Fibroblast of skin of left biceps (primary cell): ENCODE measurements at regions not wholly inside any gene's neighbourhood (a gene's known extent, or its start where the extent isn't known, plus 50 kb on each side); places are given as distances from the start of the nearest gene placed in this dataset.

Experiments used
- DNase-seq, 2 experiments: peaks; one replicate each; pipeline ENCODE4 v3.0.0-alpha.2; 2013; ENCODE audit warnings: low read depth in 2 of 2

DNA sequence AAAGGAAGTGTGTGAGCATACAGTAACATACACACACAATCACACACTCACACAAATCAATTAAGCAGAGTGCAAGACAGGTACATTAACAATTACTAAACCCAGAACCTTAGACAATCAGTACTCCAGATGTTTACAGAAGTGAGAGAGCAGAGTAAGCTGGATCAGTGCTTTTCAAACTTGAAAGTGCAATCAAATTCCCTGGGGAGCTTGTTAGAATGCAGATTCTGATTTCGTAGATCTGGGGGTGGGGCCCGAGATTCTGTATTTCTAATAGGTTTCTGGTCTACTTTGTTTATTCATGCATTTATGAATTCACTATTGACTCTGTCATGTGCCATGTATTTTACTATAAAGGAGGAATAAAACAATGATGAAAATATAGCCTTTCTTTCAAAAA, 179.6 kb upstream of the PHYHIPL start:
- DNase-seq: no peak

DNA sequence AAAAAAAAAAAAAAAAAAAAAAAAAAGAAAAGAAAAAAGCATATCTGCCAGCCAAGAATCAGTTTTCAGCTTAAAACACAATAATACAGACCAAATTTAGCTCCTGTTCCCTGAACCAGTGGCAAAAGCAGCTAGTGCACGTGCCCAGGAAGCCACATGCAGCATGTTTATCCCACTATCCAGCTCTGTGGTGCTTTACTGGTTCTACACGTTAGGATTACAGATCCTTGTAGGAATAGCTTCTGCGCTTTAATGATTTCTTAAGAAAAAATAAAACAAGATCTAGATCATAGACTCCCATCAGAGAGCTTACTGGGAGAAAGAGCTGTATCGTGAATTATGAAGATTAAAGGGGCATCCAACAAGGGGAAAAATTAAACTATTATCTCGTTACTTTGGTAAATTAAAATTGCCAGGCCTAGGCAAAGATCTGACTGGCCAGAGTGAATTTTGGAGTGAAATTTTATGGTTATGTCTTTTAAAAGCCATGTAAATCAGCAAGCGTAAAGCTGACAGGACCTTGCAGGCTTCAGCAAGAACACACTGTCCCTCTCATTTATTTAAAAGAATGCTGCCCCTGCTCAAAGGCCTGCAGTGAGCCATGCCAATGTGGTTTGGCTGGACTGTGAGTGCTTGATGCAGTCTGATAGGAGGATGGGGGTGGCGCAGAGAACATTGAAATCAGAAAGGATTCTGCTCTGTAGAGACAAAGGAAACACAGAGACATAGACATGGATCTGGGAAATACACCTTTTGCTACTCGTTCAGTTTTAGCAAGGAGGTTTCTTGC, 177.3 kb upstream of the PHYHIPL start:
- no peak for DNase-seq

DNA sequence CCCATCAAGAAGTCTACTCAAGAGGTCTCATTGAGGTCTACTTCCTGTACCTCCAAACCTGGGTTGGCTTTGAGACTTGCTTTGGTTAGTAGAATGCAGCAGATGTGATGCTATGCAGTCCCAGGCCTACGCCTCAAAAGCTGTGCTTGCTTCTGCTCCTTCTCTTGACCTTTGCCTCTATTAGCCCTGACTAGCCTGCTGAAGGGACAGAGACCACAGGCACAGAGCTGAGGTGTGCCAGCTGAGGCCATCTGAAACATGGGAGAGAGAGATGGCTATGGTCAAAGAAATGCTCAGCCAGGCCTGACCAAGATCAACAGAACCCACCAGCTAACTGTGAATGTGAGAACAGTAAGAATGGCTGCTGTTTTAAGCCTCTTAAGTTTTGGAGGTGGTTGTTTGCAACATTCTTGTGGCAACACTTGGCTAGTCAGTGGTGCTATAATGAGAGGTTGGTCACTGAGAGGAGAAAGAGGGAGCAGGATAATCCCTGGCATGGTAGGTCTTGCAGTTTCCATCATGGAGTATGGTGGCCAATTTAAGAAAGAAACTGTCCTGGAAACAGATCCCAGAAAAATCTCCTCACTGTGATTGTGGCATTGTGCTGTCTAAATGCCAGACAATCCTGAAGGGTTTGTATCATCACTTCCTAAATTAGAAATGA, 176.1 kb upstream of the PHYHIPL start:
- DNase-seq: no peak

DNA sequence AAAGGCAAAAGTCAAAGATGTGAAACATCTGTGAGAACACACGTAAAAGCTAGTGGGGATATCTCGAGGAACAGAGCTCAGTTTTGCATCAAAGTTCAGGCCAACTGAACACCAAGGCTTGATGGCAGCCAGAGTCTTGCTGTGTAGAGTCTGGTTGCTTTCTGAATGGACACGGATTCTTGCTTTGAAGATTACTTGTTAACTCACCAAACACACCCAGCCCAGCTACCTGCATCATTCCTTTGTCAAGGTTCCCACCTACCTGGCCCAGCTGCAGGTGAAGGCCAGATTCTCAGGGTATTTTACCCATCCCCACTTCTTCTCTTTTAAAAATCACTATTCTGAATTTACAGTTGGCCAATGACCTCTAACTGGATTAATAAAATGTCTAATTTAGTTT, 174.4 kb upstream of the PHYHIPL start:
- DNase-seq: no peak

DNA sequence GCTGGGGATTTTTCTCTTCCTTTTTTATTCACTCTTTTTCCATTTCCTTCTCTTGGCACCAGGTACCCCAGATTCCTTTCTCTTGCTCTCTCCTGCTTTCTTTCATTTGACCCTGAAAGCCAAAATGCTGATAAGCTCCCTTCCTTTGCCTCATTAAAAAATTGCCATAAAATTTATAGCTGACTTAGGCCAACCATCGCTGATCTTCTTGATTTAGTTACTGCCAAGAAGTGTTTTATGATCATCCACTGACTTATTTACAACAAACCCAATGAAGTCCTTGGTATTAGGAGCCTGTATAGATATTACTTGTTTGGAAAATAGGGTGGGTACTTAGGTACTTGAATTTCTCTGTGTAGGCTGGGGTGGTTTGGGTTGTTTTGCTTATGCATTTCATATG, 173.2 kb upstream of the PHYHIPL start:
- no peak for DNase-seq

DNA sequence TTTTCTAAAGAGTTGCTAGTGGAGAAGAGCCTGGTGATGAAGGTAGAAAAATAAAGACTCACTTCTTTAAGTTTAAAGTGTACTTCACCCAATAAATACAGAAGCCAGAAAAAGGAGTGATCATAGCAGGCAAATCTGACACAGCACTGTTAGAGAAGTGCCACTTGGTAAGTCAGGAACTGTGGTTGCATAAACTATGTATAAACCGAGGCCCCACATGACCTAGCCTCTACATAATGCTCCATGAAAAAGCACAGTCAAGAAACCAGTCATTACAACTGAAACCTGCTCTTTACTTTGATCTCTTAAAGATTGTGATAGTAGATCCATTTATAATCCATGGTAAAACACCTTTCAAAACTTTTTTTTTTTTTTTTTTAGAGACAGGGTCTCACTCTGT, 172.1 kb upstream of the PHYHIPL start:
- no peak for DNase-seq

DNA sequence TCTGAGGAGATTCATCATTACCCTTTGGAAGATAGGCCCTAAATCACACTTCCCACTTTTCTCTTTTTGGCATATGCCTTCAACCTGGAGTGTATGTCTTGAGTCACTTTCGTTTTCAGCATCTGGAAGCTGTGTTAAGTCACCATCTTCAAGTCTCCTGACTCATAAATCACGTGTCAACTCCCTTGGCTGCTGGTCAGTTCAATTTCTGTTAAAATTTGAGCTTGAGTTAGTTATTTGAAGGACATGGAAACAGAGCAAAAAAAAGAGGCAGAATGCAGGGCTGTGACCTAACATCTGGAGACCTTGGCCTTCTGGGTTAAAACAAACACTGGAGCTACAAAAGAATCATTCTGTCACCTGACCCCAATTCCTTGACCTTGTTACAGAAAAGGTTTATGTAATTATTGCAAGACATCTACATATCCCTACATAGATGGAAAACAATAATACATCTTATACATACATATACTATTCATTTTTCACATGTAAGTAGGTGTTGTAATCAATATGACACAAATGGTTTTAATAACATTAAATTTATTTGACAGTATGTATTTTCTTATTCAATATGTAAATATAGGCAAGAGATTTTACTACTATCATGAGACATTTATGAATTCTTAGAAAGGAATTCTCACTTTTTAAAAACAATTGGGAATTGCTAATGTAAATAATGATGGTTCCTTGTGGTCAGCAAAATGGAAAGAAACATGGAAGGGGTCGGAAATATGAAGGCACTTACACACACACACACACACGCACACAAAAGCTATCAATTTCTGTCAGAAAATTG, 169.7 kb upstream of the PHYHIPL start:
- DNase-seq: peak; percentile 27 to 32

DNA sequence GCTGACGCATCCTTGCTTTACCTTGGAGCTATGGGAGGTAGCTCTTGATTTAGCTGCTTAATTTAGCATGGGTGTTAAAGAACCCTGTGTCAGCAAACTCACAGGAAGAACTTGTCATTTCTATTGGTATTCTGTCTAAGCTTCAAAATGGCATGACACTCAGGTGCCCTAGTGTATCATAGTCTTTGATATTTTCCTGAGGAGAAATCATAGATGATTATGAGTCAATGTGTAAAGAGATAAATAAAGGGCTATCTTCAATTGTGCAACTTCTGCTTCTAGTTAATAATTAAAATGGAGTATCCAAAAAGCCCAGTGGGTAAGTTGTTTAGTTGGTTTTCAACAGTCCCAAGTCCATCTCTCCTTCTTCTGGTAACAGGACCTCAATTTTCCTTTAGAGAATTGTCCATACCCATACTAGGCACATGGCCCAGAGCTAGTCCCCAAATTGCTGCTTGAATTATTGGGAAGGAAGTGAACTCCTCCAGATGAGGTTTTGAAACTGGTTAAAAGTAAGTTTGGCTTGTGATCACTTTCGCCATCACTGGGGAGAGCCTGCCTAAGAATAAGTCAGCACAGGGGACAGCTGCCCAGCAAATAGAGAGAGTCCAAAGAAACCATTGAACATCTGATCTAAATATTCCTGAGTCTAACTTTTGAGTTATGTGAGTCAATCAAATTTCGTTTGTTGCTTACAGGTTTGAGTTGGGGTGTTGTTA, 169.0 kb upstream of the PHYHIPL start:
- no peak for DNase-seq

DNA sequence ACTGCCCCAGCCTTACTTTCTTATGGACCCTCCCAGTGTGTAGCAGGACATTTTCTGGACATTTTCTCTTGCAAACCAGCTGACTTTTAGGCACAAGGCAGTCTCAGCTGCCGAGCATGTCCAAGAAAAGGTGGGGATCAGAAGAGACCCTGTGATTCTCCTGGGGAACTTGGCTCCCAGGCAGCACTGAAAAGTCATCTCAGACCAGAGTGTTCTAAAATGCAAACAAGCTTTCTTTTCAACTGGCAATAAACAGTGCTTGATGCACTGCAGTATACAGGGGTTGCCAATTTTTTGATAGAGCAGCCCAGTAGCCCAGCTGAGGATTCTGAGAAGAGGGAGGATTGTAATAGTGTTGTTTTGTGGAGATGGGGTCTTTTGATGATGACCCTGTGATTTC, 168.0 kb upstream of the PHYHIPL start:
- no peak for DNase-seq

DNA sequence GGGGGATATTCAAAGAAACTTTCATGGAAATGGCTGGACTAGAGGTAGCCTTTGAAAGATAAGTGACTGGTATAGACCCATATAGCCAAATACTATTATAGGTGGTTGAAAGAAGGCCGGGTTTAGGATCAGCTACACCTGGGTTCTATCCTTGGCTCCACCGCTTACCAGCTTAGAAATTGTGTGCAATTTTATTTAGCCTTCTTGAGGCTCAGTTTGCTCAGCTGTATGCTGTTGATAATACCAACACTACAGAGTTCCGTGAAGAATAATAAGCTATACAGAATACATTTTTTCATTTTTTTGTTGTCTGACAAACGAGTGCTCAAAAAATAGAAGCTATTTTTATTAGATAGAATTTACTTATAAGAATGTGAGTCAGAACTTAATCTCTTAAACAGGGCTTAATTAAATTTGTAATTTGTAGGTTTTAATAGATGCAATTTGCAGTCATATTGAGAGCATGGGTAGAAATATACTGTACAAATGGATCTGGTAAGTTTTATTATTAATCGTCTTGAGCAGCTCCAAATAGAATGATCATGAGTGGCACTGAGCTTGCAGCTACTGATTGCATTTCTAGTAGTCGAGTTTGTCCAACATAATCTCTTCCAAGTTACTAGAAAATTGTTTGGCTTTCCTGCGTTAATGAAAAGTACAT, 164.3 kb upstream of the PHYHIPL start:
- no peak for DNase-seq

DNA sequence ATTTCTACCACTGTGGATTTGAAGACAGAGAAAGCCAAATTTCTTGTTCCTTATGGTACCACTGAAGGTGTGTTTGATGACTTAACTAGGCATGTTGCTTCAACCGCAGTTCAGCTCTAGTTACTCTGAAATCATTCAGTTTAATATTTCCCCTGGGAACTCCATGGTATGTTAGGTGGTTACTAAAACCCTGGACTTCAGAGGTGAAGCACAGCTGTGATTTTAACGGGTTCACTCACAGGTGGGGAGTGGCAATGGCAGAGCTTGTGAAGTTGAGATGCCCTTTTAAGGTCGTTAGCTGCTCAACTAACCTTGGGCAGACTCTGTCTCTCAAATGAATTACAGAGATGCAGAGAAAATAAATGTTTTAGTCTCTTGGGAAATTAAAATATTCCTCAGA, 163.6 kb upstream of the PHYHIPL start:
- DNase-seq: no peak

DNA sequence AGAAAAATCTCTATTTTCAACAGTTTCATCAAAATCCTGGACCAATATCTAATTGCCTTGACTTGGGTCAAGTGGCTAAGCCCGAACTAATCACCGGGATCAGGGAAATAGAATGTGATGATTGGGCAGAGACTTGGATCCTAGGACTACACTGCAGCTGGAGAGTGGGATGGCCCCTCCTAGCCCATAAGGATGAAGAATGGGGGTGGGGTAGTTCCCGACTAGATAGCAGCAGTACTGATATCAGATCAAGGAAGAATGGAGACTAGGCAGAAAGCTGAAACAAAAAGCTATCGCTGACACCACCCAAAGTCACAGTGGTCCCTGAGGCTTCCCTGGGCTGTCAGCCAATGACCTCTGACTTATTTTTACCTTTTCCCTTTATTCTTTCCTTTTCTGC, 160.4 kb upstream of the PHYHIPL start:
- DNase-seq: no peak

DNA sequence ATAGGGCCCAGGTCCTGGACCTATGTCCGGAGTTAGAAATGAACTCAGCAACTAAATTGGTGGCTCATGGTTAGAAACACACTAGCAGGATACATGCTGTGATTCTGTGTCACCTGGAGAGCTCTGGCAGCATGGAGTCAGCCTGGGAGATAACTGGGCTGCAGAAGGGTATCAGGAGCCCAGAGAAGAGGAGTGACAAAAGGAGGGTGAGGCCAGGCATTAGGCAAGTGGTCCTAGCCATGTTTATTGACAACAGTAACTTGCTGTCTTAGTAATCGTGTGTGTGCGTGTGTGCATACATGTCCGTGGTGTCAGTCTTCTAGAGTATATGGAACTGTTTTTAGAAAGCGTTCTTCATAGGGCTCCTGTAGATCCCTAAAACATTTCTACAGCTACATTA, 157.5 kb upstream of the PHYHIPL start:
- DNase-seq: no peak

DNA sequence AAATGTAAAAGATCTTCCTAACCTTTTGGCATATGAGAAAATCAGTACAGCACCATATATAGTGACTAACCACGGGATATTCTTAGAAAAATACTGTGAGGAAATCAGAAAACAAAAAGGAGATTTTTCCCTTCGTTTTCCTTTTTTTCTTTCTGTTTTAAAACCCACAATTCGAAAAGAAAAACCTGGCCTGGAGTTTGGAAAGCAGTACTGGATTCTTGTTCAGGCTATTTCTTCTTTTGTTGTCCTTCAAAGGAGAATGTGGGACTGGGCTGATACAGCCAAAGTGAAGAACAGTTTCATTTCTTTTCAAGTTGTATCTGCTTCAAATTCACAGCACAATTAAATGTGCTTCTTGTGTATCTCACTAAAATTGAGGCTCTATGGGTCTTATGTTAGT, 156.8 kb upstream of the PHYHIPL start:
- DNase-seq: no peak

DNA sequence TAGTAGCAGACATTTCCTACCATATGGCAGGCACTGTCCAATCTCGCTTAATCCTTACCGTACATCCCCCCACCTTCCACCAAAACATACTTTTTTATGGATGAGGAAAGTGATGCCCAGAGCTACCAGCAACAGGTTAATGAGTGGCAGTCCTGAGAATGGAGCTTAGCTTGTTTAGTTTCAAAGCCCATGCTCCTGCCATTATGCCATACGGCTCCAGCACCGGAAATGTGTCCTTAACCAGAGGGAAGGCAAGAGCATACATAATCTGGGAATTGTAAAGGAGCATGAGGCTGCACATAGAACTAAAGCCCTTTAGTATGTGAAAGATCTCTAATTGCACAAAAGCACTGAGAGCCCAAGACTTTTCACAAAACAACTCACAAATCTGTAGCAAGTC, 155.9 kb upstream of the PHYHIPL start:
- DNase-seq: no peak

DNA sequence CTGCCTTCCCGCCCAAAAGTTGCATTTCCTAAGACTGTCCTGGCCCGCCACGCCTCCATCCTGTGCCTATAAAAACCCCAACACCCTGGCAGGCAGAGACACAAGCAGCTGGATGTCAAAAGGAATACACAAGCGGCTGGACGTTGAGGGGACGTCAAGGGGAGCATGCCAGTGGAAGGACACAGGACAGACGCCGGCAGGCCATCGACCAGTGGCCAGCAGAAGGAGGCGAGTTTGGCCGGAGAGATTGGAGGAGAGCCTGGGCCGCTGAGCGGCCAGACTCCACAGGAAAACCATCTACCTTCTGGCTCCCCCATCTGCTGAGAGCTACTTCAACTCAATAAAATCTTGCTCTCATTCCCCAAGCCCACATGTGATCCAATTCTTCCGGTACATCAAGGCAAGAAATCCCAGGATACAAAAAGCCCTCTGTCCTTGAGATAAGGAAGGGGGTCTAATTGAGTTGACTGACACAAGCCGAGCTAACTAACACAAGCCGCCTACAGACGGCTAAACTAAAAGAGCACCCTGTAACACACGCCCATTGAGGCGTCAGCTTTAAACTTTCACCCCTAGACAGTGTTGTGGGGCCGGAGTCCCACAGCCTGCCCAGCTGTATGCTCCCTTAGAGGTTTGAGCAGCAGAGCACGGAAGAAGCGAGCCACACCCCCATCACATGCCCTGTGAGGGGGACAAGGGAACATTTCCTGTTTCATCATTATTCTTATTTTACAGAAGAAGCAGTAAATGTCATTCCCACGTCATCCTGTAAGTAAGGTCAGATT, 150.3 kb upstream of the PHYHIPL start:
- DNase-seq: no peak

DNA sequence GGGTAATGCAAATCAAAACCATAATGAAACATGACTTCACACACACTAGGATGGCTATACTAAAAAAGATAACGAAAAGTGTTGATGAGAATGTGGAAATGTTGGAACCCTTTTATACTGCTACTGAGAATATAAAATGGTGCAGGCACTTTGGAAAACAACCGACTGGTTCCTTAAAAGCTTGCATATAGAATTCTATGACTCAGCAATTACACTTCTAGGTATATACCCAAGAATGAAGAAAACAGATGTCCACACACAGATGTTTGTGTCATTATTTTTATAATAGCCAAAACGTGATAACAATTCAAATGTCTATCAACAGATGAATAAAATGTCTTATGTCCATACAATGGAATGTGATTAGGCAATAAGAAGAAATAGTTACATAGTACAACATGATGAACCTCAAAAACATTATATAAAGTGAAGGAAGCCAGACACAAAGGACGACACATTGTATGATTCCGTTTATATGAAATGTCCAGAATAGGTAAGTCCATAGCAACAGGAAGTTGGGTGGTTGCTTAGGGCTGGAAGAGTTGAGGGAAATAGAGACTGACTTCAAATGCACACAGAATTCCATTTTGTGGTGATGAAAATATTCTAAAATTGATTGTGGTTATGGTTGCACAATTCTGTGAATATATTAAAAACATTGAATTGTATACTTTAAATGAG, 148.3 kb upstream of the PHYHIPL start:
- peak; percentile 77 to 81 for DNase-seq

DNA sequence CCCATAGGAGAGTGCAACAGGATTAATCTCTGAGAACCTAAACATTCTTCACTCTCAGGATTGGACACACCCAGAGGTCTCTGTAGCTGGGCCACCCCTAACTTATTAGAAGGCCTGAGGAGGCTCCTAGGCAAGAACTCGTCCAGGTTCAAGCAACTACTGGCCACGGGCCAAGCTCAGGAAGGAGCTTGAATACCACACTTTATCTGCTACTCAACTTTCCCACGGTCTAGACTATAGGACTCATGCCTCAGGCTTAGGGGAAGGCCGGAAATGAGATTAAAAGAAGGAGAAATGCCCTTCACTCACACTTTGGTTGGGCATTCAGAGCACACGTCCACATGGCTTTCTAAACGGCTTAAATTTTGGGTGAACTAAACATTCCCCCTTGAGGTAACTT, 142.8 kb upstream of the PHYHIPL start:
- DNase-seq: no peak

DNA sequence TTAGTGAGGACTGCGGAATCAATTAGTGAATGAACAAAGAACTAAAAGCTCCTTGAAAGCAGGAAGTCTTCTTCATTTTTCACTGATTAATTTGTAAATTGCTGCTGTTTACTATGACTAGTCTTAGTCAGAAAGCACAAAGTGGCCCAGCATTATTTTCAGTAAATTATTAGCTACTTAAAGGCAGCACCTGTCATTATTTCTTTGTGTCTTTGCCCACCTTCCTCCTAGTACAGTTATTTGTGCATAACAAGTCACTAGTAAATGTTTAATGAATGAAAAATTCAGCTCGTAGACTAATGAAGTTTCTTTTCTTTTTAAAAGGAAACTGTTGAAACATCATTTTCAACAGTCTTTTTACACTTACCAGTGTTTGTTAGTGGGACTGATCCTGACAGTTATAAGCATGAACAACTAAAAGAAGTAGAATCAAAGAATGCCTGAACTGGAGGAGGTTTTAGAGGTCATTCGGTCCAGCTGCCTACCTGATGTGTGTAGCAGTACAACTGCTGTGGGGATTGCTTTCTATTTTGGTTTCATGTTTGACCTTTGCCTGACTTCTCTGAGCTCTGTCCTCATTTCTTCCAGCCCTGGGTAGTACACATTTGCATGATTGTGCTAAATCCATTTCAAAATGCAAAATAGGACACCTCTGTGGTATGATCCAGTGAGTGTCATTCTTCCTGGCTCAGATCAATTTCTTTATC, 140.0 kb upstream of the PHYHIPL start:
- no peak for DNase-seq

DNA sequence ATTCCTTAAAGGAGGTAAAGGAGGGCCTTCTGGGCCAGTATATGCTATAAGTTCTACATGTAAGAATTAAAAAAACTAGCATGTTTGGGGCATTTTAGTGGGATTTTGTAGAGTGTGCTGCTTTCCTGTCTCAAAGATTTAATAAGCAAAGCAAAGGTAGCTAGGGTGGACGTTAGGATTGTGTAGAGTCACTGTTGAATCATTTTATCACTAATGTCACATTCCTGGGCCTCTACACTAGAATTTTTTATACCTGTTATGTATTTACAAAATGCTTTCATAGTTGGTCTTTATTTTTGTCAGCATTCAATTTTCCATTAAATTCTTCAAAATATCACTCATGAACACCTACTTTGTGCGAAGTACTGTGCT, 139.4 kb upstream of the PHYHIPL start:
- no peak for DNase-seq
